NCI-H1694 (cell line): ENCODE measurements at regions not wholly inside any gene's neighbourhood (a gene's known extent, or its start where the extent isn't known, plus 50 kb on each side); places are given as distances from the start of the nearest gene placed in this dataset.
A peak's percentile ranks its signal among the peaks of the same experiment; 100 is the strongest.

Experiments
- DNase-seq: peaks from one replicate; lab custom pipeline; 2025; lab: John Stamatoyannopoulos, UW

DNA sequence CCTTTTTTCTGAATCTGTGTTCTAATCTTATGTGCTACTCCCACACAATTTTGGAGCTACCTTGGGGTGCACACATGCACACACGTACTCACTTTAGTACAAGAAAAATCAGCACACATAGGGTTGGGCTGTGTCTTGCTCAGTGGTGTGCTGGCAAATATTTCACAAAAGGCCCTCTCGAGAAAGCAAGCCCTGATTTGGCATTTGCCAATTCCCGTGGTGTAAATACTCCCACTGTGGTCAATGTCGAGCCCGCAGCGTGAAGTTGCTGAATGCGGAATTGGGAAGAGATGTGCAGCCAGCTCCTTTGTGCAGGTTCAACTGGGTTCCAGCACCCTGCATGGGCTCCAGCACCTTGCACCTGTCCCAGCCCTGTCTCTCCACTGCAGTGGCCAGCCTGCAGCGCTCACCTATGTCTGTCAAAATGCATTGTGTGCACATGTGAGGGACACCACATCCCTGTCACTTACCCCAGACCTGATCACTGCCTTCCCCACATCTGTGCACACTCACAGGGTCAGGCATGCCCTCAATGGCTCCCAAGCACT is 78.4 kb upstream of the WNT4 start:
- DNase-seq, result no peak

GRCh38 chr1:22222723-22223122 is 79.8 kb upstream of the WNT4 start:
- no peak for DNase-seq

GRCh38 chr1:22223176-22223575 is 80.3 kb upstream of the WNT4 start:
- no peak for DNase-seq

DNA sequence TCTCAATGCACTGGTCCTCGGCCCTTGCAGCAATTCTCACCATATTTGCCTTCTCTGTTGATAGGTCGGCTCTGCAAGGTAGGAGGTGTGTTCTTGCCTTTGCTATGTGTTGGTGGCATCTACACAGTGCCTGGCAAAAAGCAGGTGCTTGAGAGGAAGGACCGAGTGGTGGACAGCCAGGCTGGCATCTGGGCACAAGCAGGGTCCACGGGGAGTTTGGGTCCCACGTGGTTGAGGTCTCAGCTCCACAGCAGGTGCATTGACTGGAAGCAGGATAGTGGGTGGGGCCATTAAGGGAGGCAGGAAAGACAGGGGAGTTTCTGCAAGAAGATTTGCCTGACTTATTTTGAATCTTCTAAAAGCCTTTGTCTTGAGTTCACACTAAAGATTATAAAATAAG is 81.2 kb upstream of the WNT4 start:
- no peak for DNase-seq

GRCh38 chr1:22224631-22225030 is 81.7 kb upstream of the WNT4 start:
- DNase-seq, result no peak

DNA sequence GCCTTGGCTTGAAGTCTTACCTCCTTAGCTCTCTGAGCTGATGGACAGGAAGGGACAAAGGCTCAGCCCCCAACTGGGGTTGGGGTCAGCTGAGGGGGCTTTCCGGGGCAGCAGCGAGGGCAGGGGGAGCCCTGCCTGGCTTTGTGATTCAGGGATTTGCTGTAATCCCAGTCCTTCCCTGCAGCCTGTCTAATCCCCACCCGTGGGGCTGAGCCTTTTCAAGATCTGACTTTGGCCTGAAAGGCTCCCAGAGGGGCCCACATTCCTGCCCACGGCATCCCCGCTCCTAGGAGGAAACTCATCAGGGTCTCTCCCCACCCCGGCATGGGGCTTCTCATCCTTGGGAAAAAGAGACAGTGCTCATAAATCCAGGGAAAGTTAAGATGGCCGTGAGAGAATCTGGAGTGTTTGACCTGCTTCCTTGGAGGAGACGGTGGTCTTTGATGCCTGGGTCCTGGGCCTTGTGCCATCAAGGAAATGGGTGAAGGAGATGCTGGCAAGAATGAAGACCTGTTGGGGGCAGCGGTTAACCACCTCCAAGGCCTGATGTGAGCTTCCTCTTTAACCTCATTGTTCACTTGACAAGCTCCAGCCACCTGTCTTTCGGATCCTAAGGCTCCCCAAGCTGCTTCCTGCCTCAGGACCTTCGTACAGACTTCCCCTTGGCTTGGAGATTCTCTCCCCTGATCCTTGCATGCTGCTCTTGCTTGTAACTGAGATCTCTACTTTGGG is 83.1 kb upstream of the WNT4 start:
- no peak for DNase-seq

GRCh38 chr1:22228074-22228473 is 85.2 kb upstream of the WNT4 start:
- DNase-seq, result no peak

- no peak for DNase-seq
Observed at GRCh38 chr1:22228505-22228911, 85.6 kb upstream of the WNT4 start.

- no peak for DNase-seq
Observed at GRCh38 chr1:22229379-22229778, 86.5 kb upstream of the WNT4 start.

DNA sequence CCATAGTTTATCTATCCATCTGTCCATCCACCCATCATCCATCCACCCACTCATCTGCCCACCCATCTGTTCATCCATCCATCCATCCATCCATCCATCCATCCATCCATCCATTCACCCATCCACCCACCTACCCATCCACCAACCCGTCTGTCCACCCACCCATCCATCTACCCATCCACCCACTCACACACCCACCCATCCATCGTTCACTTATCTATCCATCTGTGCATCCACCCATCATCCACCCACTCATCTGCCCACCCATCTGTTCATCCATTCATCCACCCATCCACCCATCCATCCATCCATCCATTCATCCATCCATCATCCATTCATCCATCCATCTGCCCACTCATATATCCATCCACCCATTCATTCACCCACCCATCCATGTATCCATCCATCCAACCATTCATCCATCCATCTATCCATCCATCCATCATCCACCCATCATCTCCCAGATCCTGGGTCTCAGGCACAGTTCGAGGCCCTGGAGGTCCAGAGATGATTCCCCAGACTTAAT is 88.2 kb upstream of the WNT4 start:
- DNase-seq, result no peak

GRCh38 chr1:22231995-22232690 is 89.2 kb upstream of the WNT4 start:
- DNase-seq, result no peak

DNA sequence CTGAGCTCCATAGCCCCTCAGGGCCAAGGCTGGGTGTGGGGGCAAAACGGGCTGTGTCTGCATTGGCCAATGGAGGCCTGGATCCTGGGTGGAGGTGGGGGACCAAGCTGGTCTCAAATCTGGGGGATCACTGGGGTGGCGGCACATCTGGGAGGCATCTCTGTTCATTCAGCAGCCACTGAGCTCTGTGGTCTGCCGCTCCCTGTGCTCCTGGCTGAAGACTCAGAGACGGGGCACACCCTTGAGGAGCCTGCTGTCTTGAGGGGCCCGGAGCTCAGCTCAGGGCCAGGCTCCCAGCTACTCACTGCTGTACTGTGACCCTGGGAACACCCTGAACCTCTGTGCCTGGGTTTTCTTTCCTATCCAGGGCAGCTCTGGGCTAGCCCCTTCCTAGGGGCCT is 90.3 kb upstream of the WNT4 start:
- no peak for DNase-seq

GRCh38 chr1:22234476-22235030 is 91.7 kb upstream of the WNT4 start:
- no peak for DNase-seq

DNA sequence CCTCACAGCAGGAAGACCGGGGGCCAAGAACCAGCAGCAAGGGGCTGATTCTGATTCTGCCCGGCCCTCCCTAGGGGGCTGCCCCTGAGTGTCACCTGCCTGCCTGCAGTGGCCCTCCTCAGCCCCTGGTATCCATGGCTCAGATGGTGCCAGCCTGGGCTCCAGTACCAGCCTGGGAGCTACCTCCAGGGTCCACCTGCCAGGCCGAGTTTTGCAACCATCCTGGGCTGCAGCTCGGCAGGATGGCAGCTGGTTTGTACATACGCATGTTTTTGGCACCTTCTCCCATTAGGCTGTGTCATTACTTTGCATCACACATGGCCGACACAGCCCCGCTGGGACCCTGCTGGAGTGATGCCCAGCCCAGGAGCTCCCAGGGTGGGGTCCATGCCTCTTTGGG is 93.3 kb upstream of the WNT4 start:
- peak; percentile 93 for DNase-seq

GRCh38 chr1:22236900-22237299 is 94.0 kb upstream of the WNT4 start:
- no peak for DNase-seq

- no peak for DNase-seq
Observed at GRCh38 chr1:22237433-22238093, 94.7 kb upstream of the WNT4 start.

DNA sequence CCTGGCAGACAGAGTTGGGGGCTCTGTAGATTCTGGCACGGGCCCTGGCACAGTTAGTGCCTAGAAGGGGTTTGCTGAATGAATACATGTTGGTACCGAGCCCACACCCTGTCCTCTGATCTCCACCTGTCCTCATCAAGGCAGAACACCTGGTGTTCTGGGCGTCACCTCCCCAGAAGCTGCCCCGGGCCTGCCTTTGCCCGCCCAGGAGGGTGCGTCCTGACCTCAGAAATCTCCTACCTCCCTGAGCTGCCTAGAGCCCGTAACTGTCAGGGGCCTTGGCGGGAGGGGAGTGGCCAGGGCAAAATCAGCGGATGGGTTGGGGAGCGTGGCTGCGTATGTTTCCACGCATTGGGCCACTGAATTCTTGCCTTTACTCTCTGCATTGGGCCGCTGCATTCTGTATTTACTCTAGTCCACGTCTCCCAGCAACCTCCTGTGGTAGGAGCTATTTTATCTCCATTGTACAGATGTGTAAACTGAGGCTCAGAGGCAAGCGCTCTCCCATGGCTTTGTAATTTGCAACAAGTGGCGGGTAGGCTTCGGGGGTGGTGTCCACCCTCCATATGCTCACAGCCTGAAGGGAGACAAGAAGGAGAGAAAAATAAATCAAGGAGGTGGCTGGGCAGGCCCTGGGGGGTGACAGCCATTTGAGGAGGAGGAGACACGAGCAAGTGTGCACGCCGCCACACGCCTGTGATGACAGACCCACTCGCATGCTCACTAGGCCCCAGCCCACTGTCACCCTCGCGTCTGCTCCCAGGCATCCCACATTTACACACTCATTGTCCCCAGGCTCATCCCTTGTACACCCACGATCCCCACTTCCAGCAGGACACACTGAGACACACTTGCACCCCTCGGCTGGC is 95.7 kb upstream of the WNT4 start:
- DNase-seq, result no peak

GRCh38 chr1:22239378-22239777 is 96.5 kb upstream of the WNT4 start:
- no peak for DNase-seq

DNA sequence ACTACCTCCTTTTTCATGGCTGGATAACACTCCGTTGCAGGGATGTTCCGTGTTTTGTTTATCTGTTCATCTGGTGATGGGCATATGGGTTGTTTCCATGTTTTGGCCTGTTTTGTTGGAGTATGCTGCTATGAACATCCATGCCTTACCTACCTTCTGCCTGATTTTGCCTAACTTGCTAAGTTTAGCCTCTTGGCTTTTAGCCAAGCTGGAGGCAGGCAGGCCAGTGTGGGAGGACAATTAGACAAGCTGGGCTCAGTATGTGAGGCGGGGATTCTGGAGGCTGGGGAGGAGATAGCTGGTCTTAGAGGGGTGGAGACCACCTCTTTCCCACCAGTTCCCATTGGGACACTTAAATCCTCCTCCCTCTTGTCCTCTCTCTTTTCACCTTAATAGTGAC is 98.4 kb upstream of the WNT4 start:
- no peak for DNase-seq

DNA sequence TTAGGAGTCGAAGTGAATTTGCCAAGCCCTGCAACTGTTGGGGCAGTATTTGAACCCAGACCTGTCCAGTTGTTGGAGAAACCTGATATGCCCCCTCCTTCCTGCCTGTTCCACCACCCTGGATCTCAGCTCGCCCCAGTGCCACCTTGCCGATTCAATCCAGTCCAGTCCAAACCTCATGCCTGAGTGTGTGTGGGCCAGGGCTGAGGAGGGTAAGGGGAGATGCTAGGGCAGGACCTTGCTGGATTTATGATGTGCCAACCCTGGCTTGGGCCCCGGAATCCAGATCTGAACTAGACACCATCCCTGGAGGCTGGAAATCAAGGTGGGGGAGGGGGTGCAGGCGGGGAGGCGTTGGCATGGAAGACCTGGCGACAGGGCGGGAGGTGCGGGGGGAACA is 98.9 kb upstream of the WNT4 start:
- no peak for DNase-seq

- no peak for DNase-seq
Observed at GRCh38 chr1:22245100-22245650, 102.3 kb upstream of the WNT4 start.
